ENCODE measurements at regions not wholly inside any gene's neighbourhood (a gene's known extent, or its start where the extent isn't known, plus 50 kb on each side); places are given as distances from the start of the nearest gene placed in this dataset.

- intact Hi-C loops (cut with DNase I, micrococcal nuclease): no loop called here
- H3K27ac Mint-ChIP-seq: no peak overlapping the region
- no peak for DNase-seq
These were observed 70.6 kb upstream of the CTDP1 start for GRCh38 chr18:79608999-79609461.

GRCh38 chr18:79609841-79610281 lies 69.7 kb upstream of the CTDP1 start:
- Histone ChIP-seq H3K4me1 (ENCODE audit: insufficient read depth, low read length) (no peaks in the 10 kb centered on the region), H3K27ac (ENCODE audit: low read depth in 1 of 2, low read length in 2 of 2) (no peak overlapping the region), H3K36me3 (ENCODE audit: insufficient read depth, low read length) (no peaks in the 10 kb centered on the region), H3K27me3 (ENCODE audit: control insufficient read depth in 1 of 2, insufficient read depth in 2 of 2, low read length in 2 of 2) (no peaks in the 10 kb centered on the region), H3K4me3 (ENCODE audit: low read length) (no peak overlapping the region), H3K9me3 (ENCODE audit: control insufficient read depth in 1 of 2, insufficient read depth in 1 of 2, low read length in 2 of 2) (peaks cover 0 to 2% of the 10 kb centered on the region in 2 experiments)
- ChIA-PET POLR2A (no interaction called here), CTCF (no interaction called here)
- Mint-ChIP-seq H3K27me3 (no peaks in the 10 kb centered on the region), H3K9me3 (no peaks in the 10 kb centered on the region), H3K4me3 (no peak overlapping the region), H3K4me1 (ENCODE audit: low read depth) (no peaks in the 10 kb centered on the region), H3K36me3 (ENCODE audit: low read depth) (no peaks in the 10 kb centered on the region), H3K27ac (no peak overlapping the region)
- no peak for TF ChIP-seq CTCF (IDR thresholded peaks at IDR 0.05)
- intact Hi-C loops (cut with DNase I, micrococcal nuclease): no loop called here
- ATAC-seq (ENCODE audit: poor library complexity) (no peak), DNase-seq (no peak)

More at GRCh38 chr18:79608999-79609461, 70.6 kb upstream of the CTDP1 start:
- TF ChIP-seq CTCF (IDR thresholded peaks at IDR 0.05): no peak
- Mint-ChIP-seq H3K27me3 (no peaks in the 10 kb centered on the region), H3K36me3 (ENCODE audit: low read depth) (no peaks in the 10 kb centered on the region), H3K4me3 (no peak overlapping the region), H3K9me3 (no peaks in the 10 kb centered on the region), H3K4me1 (ENCODE audit: low read depth) (no peaks in the 10 kb centered on the region)
- Histone ChIP-seq H3K9me3 (ENCODE audit: control insufficient read depth in 1 of 2, insufficient read depth in 1 of 2, low read length in 2 of 2) (peaks cover 0 to 6% of the 10 kb centered on the region in 2 experiments), H3K36me3 (ENCODE audit: insufficient read depth, low read length) (no peaks in the 10 kb centered on the region), H3K27ac (ENCODE audit: low read depth in 1 of 2, low read length in 2 of 2) (no peak overlapping the region), H3K4me1 (ENCODE audit: insufficient read depth, low read length) (no peaks in the 10 kb centered on the region), H3K27me3 (ENCODE audit: control insufficient read depth in 1 of 2, insufficient read depth in 2 of 2, low read length in 2 of 2) (no peaks in the 10 kb centered on the region), H3K4me3 (ENCODE audit: low read length) (no peak overlapping the region)
- ATAC-seq (ENCODE audit: poor library complexity): no peak
- POLR2A ChIA-PET: interaction anchor here (0.6 kb wide), 1 partner anchor 31 kb away, joined by 3 read pairs; no protein-coding TSS in a partner anchor
- CTCF ChIA-PET: no interaction called here

GRCh38 chr18:79610461-79611039 lies 69.1 kb upstream of the CTDP1 start:
- no peak overlapping the region for H3K4me3 ChIP-seq (ENCODE audit: low read length)
- H3K27me3 ChIP-seq (ENCODE audit: control insufficient read depth in 1 of 2, insufficient read depth in 2 of 2, low read length in 2 of 2): peaks cover 0 to 1% of the 10 kb centered on the region in 2 experiments
- ChIA-PET POLR2A (no interaction called here), CTCF (no interaction called here)
- no peak for ATAC-seq (ENCODE audit: poor library complexity)
- no peaks in the 10 kb centered on the region for H3K36me3 ChIP-seq (ENCODE audit: insufficient read depth, low read length)
- no peak overlapping the region for H3K27ac Mint-ChIP-seq
- no peaks in the 10 kb centered on the region for H3K4me1 ChIP-seq (ENCODE audit: insufficient read depth, low read length)
- no peaks in the 10 kb centered on the region for H3K27me3 Mint-ChIP-seq
- DNase-seq: no peak
- no peaks in the 10 kb centered on the region for H3K4me1 Mint-ChIP-seq (ENCODE audit: low read depth)
- H3K9me3 ChIP-seq (ENCODE audit: control insufficient read depth in 1 of 2, insufficient read depth in 1 of 2, low read length in 2 of 2): no peaks in the 10 kb centered on the region
- H3K4me3 Mint-ChIP-seq: no peak overlapping the region
- no peak for TF ChIP-seq CTCF (IDR thresholded peaks at IDR 0.05)
- H3K27ac ChIP-seq (ENCODE audit: low read depth in 1 of 2, low read length in 2 of 2): no peak overlapping the region
- H3K9me3 Mint-ChIP-seq: no peaks in the 10 kb centered on the region
- intact Hi-C loops (cut with DNase I, micrococcal nuclease): no loop called here
- H3K36me3 Mint-ChIP-seq (ENCODE audit: low read depth): no peaks in the 10 kb centered on the region
